ENCODE measurements at regions not wholly inside any gene's neighbourhood (a gene's known extent, or its start where the extent isn't known, plus 50 kb on each side); places are given as distances from the start of the nearest gene placed in this dataset.

GRCh38 chr16:6946802-6947201 is 385.8 kb upstream of the RBFOX1 start:
- H3K9me3 ChIP-seq, result no peaks in the 10 kb centered on the region
- DNase-seq (no peak), ATAC-seq (ENCODE audit: low FRiP score in 2 of 2) (no peak)
- no peaks in the 10 kb centered on the region for H3K4me1 ChIP-seq
- H3K36me3 ChIP-seq, result no peaks in the 10 kb centered on the region
- H3K4me3 ChIP-seq, result no peak overlapping the region
- no peak for TF ChIP-seq EP300 (IDR thresholded peaks at IDR 0.05)
- no peak for TF ChIP-seq POLR2AphosphoS5 (IDR thresholded peaks at IDR 0.05)
- TF ChIP-seq POLR2A (IDR thresholded peaks at IDR 0.05), result no peak
- TF ChIP-seq CTCF (IDR thresholded peaks at IDR 0.05), result no peak
- no peaks in the 10 kb centered on the region for H3K27me3 ChIP-seq
- WGBS, 2 donors, result 71 to 75% methylated on average over 1 of the region's 1 CpG
- H3K27ac ChIP-seq, result no peak overlapping the region

- DNase-seq, result no peak
- no peaks in the 10 kb centered on the region for H3K36me3 ChIP-seq
- ATAC-seq (ENCODE audit: low FRiP score in 2 of 2), result no peak
- H3K27ac ChIP-seq, result no peak overlapping the region
- no peaks in the 10 kb centered on the region for H3K27me3 ChIP-seq
- H3K4me3 ChIP-seq, result no peak overlapping the region
- 75 to 83% methylated on average over 1 of the region's 1 CpG for WGBS, 2 donors
- no peaks in the 10 kb centered on the region for H3K9me3 ChIP-seq
- no peaks in the 10 kb centered on the region for H3K4me1 ChIP-seq
- TF ChIP-seq EP300 (IDR thresholded peaks at IDR 0.05), result no peak
- TF ChIP-seq POLR2A (IDR thresholded peaks at IDR 0.05), result no peak
- TF ChIP-seq CTCF (IDR thresholded peaks at IDR 0.05), result no peak
- no peak for TF ChIP-seq POLR2AphosphoS5 (IDR thresholded peaks at IDR 0.05)
These were observed 386.5 kb upstream of the RBFOX1 start for GRCh38 chr16:6946106-6946505.

- Histone ChIP-seq H3K27me3 (no peaks in the 10 kb centered on the region), H3K36me3 (no peaks in the 10 kb centered on the region), H3K27ac (no peak overlapping the region), H3K4me1 (no peaks in the 10 kb centered on the region), H3K4me3 (no peak overlapping the region), H3K9me3 (no peaks in the 10 kb centered on the region)
- no peak for DNase-seq
- TF ChIP-seq CTCF (IDR thresholded peaks at IDR 0.05) (no peak), EP300 (IDR thresholded peaks at IDR 0.05) (no peak), POLR2AphosphoS5 (IDR thresholded peaks at IDR 0.05) (no peak), POLR2A (IDR thresholded peaks at IDR 0.05) (no peak)
- no peak for ATAC-seq (ENCODE audit: low FRiP score in 2 of 2)
- WGBS, 2 donors, result 94 to 97% methylated on average over 5 of the region's 5 CpGs
These were observed 391.7 kb upstream of the RBFOX1 start for GRCh38 chr16:6940968-6941367.

- DNase-seq (no peak), ATAC-seq (ENCODE audit: low FRiP score in 2 of 2) (no peak)
- Histone ChIP-seq H3K4me3 (no peak overlapping the region), H3K27me3 (no peaks in the 10 kb centered on the region), H3K36me3 (no peaks in the 10 kb centered on the region), H3K9me3 (no peaks in the 10 kb centered on the region), H3K27ac (no peak overlapping the region), H3K4me1 (no peaks in the 10 kb centered on the region)
- WGBS, 2 donors, result 81 to 87% methylated on average over 5 of the region's 5 CpGs
- TF ChIP-seq POLR2A (IDR thresholded peaks at IDR 0.05), result no peak
- no peak for TF ChIP-seq EP300 (IDR thresholded peaks at IDR 0.05)
- TF ChIP-seq POLR2AphosphoS5 (IDR thresholded peaks at IDR 0.05), result no peak
- TF ChIP-seq CTCF (IDR thresholded peaks at IDR 0.05), result no peak
These were observed 395.0 kb upstream of the RBFOX1 start for GRCh38 chr16:6937641-6938040.

GRCh38 chr16:6932871-6933385 is 399.7 kb upstream of the RBFOX1 start:
- H3K27me3 ChIP-seq, result no peaks in the 10 kb centered on the region
- no peaks in the 10 kb centered on the region for H3K9me3 ChIP-seq
- WGBS, 2 donors, result 84 to 86% methylated on average over 5 of the region's 5 CpGs
- H3K27ac ChIP-seq, result no peak overlapping the region
- no peak for TF ChIP-seq POLR2AphosphoS5 (IDR thresholded peaks at IDR 0.05)
- no peak for TF ChIP-seq EP300 (IDR thresholded peaks at IDR 0.05)
- no peak for TF ChIP-seq CTCF (IDR thresholded peaks at IDR 0.05)
- no peak for TF ChIP-seq POLR2A (IDR thresholded peaks at IDR 0.05)
- H3K4me1 ChIP-seq, result no peaks in the 10 kb centered on the region
- H3K36me3 ChIP-seq, result no peaks in the 10 kb centered on the region
- no peak overlapping the region for H3K4me3 ChIP-seq
- ATAC-seq (ENCODE audit: low FRiP score in 2 of 2) (no peak), DNase-seq (no peak)
